ENCODE measurements at regions not wholly inside any gene's neighbourhood (a gene's known extent, or its start where the extent isn't known, plus 50 kb on each side); places are given as distances from the start of the nearest gene placed in this dataset.

DNA sequence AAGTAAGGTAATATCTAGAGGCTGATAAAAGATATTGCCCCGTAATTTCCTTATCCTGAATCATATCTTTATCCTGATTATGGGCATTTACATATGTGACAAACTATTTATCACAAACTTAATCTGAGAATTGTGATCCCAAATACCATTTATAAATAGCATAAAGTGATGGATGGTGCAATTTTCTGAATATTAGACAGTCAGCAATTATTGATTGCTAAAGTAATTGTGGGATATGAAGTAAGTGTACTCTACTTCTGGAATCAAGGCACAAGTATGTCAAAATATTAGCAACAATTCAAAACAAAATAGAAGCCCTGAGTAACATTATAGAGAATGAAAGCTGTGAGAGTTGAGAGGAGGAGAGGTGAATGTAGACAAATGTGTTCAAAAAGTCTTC, 361.9 kb upstream of the CDH6 start:
- H3K9me3 ChIP-seq (ENCODE audit: insufficient read depth, low read length): no peaks in the 10 kb centered on the region
- no peaks in the 10 kb centered on the region for H3K36me3 ChIP-seq (replicated peaks; ENCODE audit: low read depth, low read length)
- H3K4me2 ChIP-seq (ENCODE audit: low read length): no peak overlapping the region
- no peaks in the 10 kb centered on the region for H3K79me2 ChIP-seq (ENCODE audit: low read length)
- H3K4me3 ChIP-seq (ENCODE audit: low read length): no peak overlapping the region
- no peak overlapping the region for H3K9ac ChIP-seq (ENCODE audit: low read length)
- H3K4me1 ChIP-seq (ENCODE audit: low read length): no peaks in the 10 kb centered on the region
- no peaks in the 10 kb centered on the region for H3K27me3 ChIP-seq (ENCODE audit: low read depth, low read length)
- H3K27ac ChIP-seq (ENCODE audit: low read length): no peak overlapping the region
- H4K20me1 ChIP-seq (ENCODE audit: insufficient read depth, low read length): no peaks in the 10 kb centered on the region
- no peak overlapping the region for H2AFZ ChIP-seq (ENCODE audit: low read depth, low read length)
- no peak for TF ChIP-seq EZH2phosphoT487 (IDR thresholded peaks at IDR 0.05; ENCODE audit: low read depth)
- TF ChIP-seq, protein P1, sequence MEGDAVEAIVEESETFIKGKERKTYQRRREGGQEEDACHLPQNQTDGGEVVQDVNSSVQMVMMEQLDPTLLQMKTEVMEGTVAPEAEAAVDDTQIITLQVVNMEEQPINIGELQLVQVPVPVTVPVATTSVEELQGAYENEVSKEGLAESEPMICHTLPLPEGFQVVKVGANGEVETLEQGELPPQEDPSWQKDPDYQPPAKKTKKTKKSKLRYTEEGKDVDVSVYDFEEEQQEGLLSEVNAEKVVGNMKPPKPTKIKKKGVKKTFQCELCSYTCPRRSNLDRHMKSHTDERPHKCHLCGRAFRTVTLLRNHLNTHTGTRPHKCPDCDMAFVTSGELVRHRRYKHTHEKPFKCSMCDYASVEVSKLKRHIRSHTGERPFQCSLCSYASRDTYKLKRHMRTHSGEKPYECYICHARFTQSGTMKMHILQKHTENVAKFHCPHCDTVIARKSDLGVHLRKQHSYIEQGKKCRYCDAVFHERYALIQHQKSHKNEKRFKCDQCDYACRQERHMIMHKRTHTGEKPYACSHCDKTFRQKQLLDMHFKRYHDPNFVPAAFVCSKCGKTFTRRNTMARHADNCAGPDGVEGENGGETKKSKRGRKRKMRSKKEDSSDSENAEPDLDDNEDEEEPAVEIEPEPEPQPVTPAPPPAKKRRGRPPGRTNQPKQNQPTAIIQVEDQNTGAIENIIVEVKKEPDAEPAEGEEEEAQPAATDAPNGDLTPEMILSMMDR (IDR thresholded peaks at IDR 0.05; ENCODE audit: low read depth, low read length): no peak

DNA sequence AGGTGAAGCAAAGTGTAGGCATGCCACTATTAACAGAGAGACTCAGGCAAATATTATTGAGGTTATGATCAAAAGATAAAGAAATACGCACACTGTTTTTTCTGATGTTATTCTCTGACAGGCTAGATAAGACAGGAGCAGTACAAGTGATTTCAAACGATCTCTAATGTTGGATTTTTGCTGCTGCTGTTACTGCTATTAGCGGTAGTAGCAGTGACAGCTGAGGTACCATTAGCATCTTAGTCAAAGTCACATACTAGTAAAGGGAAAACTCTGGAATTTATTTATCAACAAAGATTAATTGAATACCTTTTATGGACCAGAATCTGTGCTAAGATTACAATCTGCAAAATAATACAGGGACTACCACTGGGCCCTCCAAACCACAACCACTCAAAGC, 362.4 kb upstream of the CDH6 start:
- no peak for TF ChIP-seq EZH2phosphoT487 (IDR thresholded peaks at IDR 0.05; ENCODE audit: low read depth)
- TF ChIP-seq, protein P1 (IDR thresholded peaks at IDR 0.05; ENCODE audit: low read depth, low read length): no peak
- Histone ChIP-seq H2AFZ (ENCODE audit: low read depth, low read length) (no peak overlapping the region), H3K4me3 (ENCODE audit: low read length) (no peak overlapping the region), H3K4me1 (ENCODE audit: low read length) (no peaks in the 10 kb centered on the region), H3K36me3 (replicated peaks; ENCODE audit: low read depth, low read length) (no peaks in the 10 kb centered on the region), H3K79me2 (ENCODE audit: low read length) (no peaks in the 10 kb centered on the region), H3K9ac (ENCODE audit: low read length) (no peak overlapping the region), H3K4me2 (ENCODE audit: low read length) (no peak overlapping the region), H3K27ac (ENCODE audit: low read length) (no peak overlapping the region), H3K27me3 (ENCODE audit: low read depth, low read length) (no peaks in the 10 kb centered on the region), H3K9me3 (ENCODE audit: insufficient read depth, low read length) (no peaks in the 10 kb centered on the region), H4K20me1 (ENCODE audit: insufficient read depth, low read length) (no peaks in the 10 kb centered on the region)

DNA sequence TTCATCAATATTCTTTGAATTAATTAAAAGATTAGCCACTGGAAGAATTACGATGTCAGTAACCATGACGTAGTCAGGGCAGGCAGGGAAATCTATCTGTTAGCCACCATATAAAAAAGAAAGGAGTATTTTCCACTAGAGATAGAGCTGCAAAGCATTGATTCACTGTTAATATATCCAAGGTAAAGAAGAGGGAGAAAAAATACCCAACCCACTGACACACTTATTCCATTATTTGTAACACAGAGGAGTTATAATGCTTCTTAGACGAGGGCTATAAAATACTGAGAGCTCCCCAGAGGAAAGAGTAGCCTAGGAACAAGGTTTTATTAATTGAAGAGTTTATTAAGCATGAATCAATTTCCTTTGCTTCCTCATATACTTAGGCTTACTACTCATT, 382.2 kb upstream of the CDH6 start:
- Histone ChIP-seq H3K4me3 (ENCODE audit: low read length) (no peak overlapping the region), H4K20me1 (ENCODE audit: insufficient read depth, low read length) (no peaks in the 10 kb centered on the region), H3K9me3 (ENCODE audit: insufficient read depth, low read length) (no peaks in the 10 kb centered on the region), H3K4me2 (ENCODE audit: low read length) (no peak overlapping the region), H3K4me1 (ENCODE audit: low read length) (no peaks in the 10 kb centered on the region), H2AFZ (ENCODE audit: low read depth, low read length) (no peak overlapping the region), H3K9ac (ENCODE audit: low read length) (no peak overlapping the region), H3K79me2 (ENCODE audit: low read length) (no peaks in the 10 kb centered on the region), H3K27me3 (ENCODE audit: low read depth, low read length) (no peaks in the 10 kb centered on the region), H3K27ac (ENCODE audit: low read length) (no peak overlapping the region), H3K36me3 (replicated peaks; ENCODE audit: low read depth, low read length) (no peaks in the 10 kb centered on the region)
- TF ChIP-seq EZH2phosphoT487 (IDR thresholded peaks at IDR 0.05; ENCODE audit: low read depth): no peak
- TF ChIP-seq, protein P1 (IDR thresholded peaks at IDR 0.05; ENCODE audit: low read depth, low read length): no peak

DNA sequence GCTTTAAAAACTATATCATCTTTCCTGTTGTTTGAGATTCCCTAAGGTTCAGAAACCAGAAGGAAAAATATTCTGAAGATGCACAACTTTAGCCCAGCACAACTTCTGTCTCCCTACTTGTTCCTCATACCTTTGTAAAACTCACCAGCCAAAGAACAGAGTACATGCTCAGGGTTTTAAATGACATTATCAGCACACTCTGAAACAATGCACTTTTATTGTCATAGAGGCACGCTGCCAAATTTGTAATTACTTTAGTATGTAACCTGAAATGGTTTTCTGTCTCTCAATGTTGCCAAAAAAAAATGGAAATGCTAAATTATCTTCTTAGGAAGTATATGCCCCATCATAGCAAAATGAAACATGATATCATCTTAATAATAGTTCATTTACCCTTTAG, 383.6 kb upstream of the CDH6 start:
- H3K9ac ChIP-seq (ENCODE audit: low read length): no peak overlapping the region
- no peak overlapping the region for H3K4me3 ChIP-seq (ENCODE audit: low read length)
- H3K4me1 ChIP-seq (ENCODE audit: low read length): no peaks in the 10 kb centered on the region
- TF ChIP-seq, protein P1 (IDR thresholded peaks at IDR 0.05; ENCODE audit: low read depth, low read length): no peak
- no peak for TF ChIP-seq EZH2phosphoT487 (IDR thresholded peaks at IDR 0.05; ENCODE audit: low read depth)
- no peaks in the 10 kb centered on the region for H4K20me1 ChIP-seq (ENCODE audit: insufficient read depth, low read length)
- no peaks in the 10 kb centered on the region for H3K36me3 ChIP-seq (replicated peaks; ENCODE audit: low read depth, low read length)
- no peak overlapping the region for H2AFZ ChIP-seq (ENCODE audit: low read depth, low read length)
- H3K79me2 ChIP-seq (ENCODE audit: low read length): no peaks in the 10 kb centered on the region
- no peaks in the 10 kb centered on the region for H3K27me3 ChIP-seq (ENCODE audit: low read depth, low read length)
- no peak overlapping the region for H3K4me2 ChIP-seq (ENCODE audit: low read length)
- H3K27ac ChIP-seq (ENCODE audit: low read length): no peak overlapping the region
- H3K9me3 ChIP-seq (ENCODE audit: insufficient read depth, low read length): no peaks in the 10 kb centered on the region

All from OCI-LY3 (cell line).